HG02973 (cell line): ENCODE measurements at regions not wholly inside any gene's neighbourhood (a gene's known extent, or its start where the extent isn't known, plus 50 kb on each side); places are given as distances from the start of the nearest gene placed in this dataset.

Experiments used
- ATAC-seq: cut with Tn5 transposase; IDR thresholded peaks from one replicate; pipeline ENCODE4 v1.9.1; 2021; ENCODE audit warnings: moderate library complexity; ENCODE audit not compliant: unreplicated experiment

GRCh38 chr2:187922846-187923245 is 368.6 kb upstream of the TFPI start:
- no peak for ATAC-seq

GRCh38 chr2:187924293-187924692 is 367.4 kb upstream of the GULP1 start:
- no peak for ATAC-seq

- ATAC-seq: no peak
Observed at GRCh38 chr2:187934236-187934635, 357.4 kb upstream of the GULP1 start.

- ATAC-seq: no peak
Observed at GRCh38 chr2:187934692-187935091, 357.0 kb upstream of the GULP1 start.

- ATAC-seq: no peak
Observed at GRCh38 chr2:187935126-187935525, 356.5 kb upstream of the GULP1 start.

GRCh38 chr2:187936228-187936627 is 355.4 kb upstream of the GULP1 start:
- no peak for ATAC-seq

- ATAC-seq: no peak
Observed at GRCh38 chr2:187939180-187939579, 352.5 kb upstream of the GULP1 start.

- ATAC-seq: no peak
Observed at GRCh38 chr2:187942876-187943275, 348.8 kb upstream of the GULP1 start.

- peak; percentile 52 for ATAC-seq
Observed at GRCh38 chr2:187943772-187944369, 347.8 kb upstream of the GULP1 start.

GRCh38 chr2:187949859-187950258 is 341.8 kb upstream of the GULP1 start:
- ATAC-seq: no peak

GRCh38 chr2:187951470-187952218 is 340.0 kb upstream of the GULP1 start:
- ATAC-seq: no peak

GRCh38 chr2:187956906-187957534 is 334.7 kb upstream of the GULP1 start:
- ATAC-seq: no peak

- ATAC-seq: no peak
Observed at GRCh38 chr2:187959821-187960220, 331.9 kb upstream of the GULP1 start.

GRCh38 chr2:187962538-187962937 is 329.1 kb upstream of the GULP1 start:
- no peak for ATAC-seq

- no peak for ATAC-seq
Observed at GRCh38 chr2:187964746-187965145, 326.9 kb upstream of the GULP1 start.

- no peak for ATAC-seq
Observed at GRCh38 chr2:187966924-187967323, 324.8 kb upstream of the GULP1 start.

- ATAC-seq: no peak
Observed at GRCh38 chr2:187971893-187972292, 319.8 kb upstream of the GULP1 start.

GRCh38 chr2:187976259-187976985 is 315.3 kb upstream of the GULP1 start:
- ATAC-seq: no peak

GRCh38 chr2:187976986-187977333 is 314.7 kb upstream of the GULP1 start:
- no peak for ATAC-seq

- no peak for ATAC-seq
Observed at GRCh38 chr2:187978356-187978755, 313.3 kb upstream of the GULP1 start.

- ATAC-seq: peak; percentile 97
Observed at GRCh38 chr2:187982668-187983067, 309.0 kb upstream of the GULP1 start.

- no peak for ATAC-seq
Observed at GRCh38 chr2:187985195-187985594, 306.5 kb upstream of the GULP1 start.
